GM18519 (cell line): ENCODE measurements at regions not wholly inside any gene's neighbourhood (a gene's known extent, or its start where the extent isn't known, plus 50 kb on each side); places are given as distances from the start of the nearest gene placed in this dataset.
"Not testable (repeated sequence)": the region's sequence is repeated elsewhere in the genome, so short reads cannot be mapped to it uniquely, and the experiment has no call there.

Source experiments
- ATAC-seq: cut with Tn5 transposase; IDR thresholded peaks from one replicate; pipeline ENCODE4 v1.9.1; 2021; ENCODE audit warnings: mild to moderate bottlenecking, moderate library complexity; ENCODE audit not compliant: unreplicated experiment, low FRiP score

DNA sequence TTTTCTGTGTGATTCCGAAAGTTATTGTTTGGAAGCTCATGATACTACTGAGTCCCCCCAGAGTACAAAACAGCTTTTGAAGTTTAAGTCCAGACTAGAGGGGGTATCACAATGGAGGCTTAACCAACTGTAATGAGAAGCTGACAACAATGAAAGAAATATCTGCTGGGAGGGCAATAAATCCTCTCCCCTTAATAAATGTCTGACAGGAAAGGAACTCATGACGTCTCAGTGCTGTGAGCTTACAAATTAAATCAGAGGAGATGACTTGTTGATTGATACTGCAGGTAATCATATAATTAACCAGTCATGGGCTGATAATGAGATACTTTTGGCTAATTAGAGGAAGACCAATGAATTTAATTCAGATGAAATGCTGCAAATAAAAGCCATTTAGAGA, 102.6 kb upstream of the WDR11 start:
- no peak for ATAC-seq

DNA sequence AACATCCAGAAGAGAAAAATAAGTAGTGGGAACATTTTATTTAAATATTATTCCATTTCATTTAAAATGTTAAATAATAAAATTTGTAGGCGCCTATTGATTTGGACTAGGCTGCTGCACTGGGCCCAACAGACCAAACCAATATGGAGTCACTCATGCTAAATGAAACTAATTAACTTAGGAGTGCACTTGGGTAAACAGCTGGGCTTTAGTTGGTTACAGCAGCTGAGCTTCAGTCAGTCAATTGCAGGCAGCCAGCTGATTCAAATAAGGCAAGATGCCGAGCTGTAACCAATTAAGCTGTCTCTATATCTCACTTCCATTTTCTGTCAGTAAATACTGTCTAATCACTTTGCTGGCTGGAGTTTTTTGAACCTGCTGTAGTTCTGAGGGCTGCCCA, 102.1 kb upstream of the WDR11 start:
- ATAC-seq: no peak

DNA sequence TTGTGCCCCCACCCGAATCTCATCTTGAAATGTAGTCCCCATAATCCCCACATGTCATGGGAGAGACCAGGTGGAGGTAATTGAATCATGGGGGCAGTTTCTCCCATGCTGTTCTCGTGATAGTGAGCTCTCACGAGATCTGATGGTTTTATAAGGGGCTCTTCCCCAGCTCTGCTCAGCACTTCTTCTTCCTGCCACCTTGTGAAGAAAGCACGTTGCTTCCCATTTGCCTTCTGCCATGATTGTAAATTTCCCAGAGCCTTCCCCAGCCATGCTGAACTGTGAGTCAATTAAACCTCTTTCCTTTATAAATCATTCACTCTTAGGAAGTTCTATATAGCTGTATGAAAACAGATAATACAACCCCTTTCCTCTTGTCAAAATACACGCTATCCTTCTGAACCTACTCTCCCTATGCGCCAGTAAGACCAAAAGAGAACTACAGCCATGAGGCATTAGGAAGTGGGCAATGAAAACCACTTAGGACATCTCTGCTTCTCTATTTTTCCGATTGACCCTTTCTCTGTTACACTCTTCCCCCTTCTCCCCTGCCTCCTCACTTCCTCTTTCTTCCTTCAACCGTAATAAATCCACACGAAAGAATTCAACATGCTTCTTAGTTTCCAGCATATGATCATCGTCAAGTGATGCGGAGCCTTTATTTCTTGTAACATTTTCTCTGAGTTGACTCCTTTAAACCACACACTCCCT, 101.2 kb upstream of the WDR11 start:
- no peak for ATAC-seq

DNA sequence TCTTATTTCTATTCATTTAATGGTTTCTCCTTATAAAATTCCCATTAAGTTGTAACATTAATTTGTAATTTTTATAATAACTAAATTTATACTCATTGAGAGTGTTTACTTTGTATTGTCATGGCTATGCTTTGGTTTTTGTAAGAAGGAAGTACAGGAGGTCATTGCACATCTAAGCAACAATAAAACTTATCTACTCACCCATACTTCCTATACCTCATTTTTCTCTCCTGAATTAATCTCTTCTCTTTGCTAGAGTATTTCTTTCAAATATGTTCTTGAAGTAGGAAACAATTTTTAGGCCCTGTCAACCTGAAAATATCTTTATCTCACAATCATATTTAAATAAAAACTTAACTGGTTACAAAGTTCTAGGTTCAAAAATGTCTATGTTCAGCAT, 95.4 kb upstream of the WDR11 start:
- no peak for ATAC-seq

DNA sequence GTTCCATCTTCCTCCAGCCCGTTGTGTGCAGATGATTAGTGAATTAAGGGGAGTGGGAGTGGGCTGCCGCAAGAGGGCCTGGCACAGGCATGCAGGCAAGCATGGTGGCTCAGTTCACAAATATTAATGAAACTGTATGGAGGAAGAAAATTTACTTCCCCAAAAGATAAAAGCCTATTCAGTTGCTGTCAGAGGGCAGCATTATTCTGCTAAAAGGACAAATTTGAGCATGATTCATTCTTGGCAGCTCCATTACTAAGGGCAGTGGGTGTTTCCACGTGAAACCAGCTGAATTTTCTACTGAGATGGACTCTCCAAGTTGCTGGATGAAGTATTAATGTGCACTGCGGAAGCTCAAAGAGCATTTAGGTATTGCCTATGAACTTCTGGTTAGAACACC, 90.9 kb upstream of the WDR11 start:
- no peak for ATAC-seq

DNA sequence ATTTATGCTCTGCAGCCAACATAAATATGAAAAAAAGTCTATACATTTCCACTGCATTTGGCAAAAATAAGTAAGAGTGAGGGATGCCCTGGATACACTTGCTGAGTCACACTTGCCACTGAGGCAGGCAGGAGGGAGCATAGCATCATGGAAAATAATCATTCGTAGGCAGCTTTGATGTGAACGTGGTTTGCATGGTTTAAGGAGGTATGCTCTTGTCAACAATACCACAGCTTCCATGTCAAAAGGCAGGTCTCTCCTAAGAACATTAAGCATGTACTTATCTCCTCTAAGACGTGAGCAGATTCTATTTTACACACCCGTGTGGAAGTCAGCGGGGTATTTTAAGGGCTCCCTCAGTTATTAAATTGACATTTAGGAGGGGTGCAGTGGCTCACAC, 89.2 kb upstream of the WDR11 start:
- ATAC-seq: no peak

DNA sequence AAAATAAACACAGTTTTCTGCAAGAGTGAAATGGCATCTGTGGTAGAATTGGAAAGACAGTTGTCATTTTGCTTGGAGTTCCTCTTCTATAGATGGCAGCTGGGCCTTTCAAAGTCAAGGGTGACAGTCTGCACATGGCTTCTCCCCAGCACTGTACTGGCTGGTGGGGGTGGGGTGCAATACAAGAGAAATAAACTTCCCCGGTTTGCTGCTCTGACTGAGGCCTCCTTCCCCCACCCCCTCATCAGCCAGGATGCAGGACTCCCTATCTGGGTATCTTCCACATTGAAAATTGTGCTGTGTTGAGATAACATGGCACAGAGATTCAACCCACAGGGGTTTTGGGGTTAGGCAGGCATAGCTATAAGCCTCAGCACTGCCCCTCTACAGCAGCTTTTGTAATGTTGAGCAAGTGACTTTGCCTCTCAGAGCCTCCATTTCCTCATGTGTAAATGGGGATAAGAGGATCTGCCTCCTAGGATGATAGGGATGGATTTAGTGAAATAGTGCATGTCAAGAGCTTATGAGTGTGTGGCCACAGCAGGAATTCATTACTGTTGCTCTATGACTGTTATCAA, 85.8 kb upstream of the WDR11 start:
- ATAC-seq: no peak

DNA sequence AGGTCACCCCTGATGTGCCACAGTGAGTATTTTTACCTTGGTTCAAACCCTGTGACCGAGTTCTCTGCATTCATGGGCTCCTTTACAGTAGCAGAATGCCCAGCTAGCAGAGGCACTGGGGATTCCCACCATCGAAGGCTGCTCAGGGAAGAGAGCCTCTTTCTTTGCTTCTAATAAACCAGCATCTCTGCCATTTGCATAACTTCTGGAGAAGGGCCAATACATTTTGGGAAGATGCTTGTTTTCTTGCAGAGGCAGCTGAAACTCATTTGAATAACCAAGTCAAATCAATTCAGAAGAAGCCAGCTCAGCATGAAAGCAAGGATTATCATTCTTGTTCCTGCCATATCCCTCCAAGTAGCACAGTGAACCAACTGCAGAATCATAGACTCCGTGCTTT, 82.9 kb upstream of the WDR11 start:
- ATAC-seq: no peak

DNA sequence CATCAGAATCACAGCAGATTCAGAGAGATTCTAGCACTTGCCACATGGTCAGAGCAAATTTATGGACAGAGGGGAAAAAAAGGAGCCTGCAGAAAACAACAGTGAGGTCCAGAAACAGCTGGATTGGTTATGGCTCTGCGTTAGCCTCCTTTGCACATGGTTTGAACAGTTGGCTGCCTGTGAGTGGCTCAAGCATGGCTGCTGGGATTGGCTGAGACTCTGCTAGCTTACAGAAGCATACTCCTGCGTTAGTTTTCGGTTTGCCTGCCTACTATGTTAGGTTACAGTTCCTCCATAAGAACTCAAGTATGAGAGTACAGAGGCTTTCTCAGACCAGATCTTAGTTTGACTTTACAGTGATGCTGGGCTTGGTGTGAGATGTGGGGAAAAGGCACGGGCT, 80.7 kb upstream of the WDR11 start:
- no peak for ATAC-seq

DNA sequence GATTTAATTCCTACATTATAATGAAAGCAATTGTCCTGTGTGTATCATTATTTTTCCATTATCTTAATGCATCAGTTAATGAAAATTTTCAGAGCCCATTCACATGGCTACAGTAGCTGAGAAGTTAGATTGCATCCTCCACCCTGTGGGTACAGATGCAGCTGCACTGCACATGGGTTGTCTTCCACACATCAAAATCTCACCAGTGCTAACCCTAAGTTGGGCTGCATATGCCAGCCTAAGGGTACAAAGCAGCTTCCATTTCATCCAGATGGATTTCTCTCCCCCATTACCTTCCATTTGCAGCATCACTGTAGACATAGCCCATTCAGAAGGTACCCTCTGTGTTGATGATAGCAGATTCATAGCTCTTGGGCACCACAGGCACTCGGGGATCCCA, 74.7 kb upstream of the WDR11 start:
- no peak for ATAC-seq

DNA sequence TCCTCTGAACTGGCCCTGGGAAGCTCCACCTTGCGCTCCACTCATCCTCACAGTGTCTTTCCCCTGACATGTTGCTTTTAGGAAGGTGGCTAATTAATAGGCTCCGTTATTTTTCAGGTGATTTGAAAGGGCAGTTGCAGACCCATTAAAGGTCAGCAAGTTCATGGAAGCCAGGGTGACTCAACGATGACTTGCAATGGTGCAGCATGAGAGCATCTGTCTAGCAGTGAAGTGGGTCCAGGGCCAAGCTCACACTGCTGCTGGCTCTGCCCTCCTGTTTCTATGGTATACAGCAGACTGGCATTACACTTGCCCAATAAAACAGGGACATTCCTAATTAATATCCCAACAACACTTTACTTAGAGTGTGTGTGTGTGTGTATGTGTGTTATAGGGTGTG, 68.8 kb upstream of the WDR11 start:
- ATAC-seq: no peak

DNA sequence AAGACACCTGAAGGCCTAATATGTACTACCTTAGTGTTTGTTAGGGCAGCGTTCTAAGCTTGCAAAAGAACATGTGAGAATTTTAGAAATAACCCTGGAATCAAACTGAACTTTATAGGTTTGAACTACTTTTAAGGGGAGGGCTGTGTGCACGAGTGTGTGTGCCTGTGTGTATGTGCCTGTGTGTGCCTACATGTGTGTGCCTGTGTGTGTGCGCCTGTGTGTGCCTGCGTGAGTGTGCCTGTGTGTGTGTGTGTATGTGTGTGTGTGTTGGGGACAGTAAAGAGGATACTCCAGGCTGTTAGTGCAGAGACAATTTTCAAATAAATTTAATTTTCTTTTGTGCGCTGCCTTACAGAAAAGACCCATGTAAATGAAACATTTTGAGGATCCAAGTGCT, 68.1 kb upstream of the WDR11 start:
- ATAC-seq: no peak

DNA sequence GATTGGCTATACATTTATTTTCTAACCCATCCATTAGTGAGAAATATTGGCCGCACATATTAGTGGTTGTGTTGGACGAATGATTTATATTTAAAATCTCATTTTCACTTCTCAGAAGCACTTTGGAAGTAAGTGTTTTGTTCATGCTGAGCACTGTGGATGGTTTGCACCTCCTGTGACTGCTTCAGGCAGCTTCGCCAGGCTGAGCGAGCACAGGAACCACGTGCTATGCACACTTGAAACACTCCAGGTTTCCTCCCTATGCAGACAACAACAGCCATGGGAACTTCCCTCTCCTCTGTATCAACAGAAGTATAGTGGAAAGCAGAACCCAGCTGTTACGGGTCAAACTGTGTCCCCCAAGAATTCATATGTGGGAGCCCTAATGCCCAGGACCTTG, 67.3 kb upstream of the WDR11 start:
- no peak for ATAC-seq

DNA sequence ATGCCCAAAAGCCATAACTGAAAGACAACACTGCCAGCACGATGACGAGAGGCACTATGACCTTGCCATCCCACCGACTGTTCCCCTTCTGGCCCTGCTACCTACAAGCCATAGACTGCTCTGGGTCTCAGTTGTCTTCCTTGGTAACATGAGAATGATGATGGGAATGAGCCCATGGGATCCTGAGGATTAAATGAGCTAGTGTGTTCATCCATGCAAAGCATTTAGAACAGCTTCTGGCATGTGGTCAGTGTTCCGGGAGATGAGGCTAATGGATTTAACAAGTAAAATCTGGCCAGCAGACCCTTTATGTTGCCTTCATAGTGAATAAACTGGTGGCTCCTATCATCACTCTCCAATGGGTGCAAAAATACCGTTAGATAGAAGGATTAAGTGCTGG, 62.4 kb upstream of the WDR11 start:
- ATAC-seq: no peak

DNA sequence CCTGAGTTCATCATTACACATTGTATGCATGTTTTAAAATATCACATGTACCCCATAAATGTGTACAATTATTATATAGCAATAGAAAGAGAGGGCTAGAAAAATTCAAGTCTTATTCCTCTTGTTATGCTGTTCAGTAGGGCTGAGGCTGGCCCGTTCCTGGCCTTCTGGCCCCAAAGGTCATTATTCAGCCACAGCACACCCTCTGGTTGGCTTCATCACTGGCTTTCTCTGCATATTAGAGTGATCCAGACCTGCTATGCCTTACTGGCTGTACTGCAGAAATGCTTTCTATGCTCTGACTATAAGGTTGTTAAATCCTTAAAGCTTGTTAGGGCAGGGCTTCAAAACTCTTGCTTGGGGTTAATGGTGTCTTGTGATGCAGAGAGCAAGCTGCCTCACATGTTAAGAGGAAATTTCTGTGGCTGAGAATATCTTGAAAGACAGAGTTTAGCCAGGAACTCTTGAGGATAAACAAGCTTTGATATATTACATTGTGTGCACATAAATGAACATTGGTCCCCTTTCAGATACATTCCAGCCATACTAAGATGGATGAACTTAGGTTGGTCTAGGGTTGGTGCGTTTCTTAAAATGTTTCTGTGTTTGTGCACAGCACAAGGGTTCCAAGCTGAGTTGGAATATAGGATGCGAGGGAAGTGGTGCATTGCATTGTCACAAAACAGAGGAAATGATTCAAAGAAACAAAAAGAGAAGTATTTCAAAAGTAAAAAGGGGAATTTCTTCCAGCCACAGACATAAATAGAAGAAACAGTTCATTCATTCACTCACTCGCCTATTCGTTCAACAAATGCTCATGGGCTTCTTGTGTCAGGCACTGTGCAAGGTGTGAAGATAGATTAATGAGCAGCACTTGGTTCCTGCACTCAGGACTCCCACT, 61.6 kb upstream of the WDR11 start:
- no peak for ATAC-seq

DNA sequence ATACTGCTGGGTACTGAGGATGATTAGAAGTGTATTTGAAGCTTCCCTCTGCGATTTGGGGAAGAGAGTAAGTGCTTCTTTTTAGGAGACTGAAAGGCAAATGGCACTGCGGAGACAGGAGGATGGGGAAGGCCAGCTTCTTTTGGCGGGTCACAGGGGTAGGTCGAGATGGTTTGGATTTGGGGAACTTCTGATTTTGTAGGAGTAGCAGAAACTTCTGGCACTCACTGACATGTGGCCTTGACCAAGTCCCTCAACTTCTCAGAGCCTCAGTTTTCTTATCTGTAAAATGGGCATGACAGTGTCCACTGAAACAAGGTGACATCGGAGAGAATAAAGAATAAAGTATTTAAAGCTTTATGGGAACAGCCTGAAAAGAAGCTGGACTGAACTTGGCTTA, 59.8 kb upstream of the WDR11 start:
- no peak for ATAC-seq

DNA sequence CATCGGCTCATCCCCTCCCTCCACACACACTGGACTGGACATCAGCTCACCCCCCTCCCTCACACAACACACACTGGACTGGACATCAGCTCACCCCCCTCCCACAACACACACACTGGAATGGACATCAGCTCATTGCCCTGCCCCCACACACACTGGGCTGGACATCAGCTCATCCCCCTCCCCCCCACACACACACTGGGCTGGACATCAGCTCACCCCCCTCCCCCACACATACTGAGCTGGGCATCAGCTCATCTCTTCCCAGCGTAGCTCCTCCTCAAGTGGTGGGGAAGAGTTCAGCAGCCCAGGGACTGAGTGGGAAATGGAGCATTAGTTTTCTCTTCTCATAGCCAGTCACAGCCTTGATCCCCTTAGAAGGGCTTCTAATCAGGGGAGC, 58.1 kb upstream of the WDR11 start:
- no peak for ATAC-seq

DNA sequence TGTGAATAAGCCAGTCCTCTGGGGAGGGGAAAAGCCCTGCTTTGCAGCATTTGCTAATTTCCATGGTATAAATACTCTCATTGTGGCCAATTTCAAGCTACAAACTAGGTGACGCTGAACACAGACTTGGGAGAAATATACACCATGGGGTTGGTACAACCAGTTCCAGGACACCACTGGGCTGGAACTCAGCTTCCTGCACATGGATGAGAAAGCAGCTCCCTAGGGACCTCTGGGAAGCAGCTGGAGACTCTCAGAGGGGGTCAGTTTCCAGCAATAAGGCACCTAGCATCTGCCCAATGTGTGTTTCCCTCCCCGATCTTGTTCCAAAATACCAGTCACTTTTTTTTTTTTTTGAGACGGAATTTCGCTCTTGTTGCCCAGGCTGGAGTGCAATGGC, 56.8 kb upstream of the WDR11 start:
- no peak for ATAC-seq

DNA sequence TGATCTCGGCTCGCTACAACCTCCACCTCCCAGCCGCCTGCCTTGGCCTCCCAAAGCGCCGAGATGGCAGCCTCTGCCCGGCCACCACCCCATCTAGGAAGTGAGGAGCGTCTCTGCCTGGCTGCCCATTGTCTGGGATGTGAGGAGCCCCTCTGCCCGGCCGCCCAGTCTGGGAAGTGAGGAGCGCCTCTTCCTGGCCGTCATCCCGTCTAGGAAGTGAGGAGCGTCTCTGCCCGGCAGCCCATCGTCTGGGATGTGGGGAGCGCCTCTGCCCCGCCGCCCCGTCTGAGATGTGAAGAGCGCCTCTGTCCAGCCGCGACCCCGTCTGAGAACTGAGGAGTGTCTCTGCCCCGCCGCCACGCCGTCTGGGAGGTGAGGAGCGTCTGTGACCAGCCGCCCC, 52.9 kb upstream of the WDR11 start:
- ATAC-seq: not testable (repeated sequence)

DNA sequence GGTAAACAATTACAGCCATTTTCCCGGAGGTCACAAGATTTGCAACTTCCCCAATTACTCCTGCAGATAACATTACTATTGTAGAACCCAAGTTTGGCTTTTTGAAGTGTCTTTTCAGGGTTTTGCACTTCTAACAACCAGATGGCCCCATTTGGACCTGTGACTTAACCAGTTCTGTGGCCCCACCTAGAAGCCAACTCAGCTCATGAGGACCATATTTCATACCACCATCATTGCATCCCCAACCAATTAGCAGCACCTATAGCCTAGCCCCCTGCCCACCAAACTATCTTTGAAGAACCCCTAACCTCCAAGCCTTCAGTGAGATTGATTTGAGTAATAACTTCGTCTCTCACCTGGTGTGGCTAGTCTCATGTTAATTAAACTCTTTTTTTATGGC, 51.3 kb upstream of the WDR11 start:
- ATAC-seq: no peak

DNA sequence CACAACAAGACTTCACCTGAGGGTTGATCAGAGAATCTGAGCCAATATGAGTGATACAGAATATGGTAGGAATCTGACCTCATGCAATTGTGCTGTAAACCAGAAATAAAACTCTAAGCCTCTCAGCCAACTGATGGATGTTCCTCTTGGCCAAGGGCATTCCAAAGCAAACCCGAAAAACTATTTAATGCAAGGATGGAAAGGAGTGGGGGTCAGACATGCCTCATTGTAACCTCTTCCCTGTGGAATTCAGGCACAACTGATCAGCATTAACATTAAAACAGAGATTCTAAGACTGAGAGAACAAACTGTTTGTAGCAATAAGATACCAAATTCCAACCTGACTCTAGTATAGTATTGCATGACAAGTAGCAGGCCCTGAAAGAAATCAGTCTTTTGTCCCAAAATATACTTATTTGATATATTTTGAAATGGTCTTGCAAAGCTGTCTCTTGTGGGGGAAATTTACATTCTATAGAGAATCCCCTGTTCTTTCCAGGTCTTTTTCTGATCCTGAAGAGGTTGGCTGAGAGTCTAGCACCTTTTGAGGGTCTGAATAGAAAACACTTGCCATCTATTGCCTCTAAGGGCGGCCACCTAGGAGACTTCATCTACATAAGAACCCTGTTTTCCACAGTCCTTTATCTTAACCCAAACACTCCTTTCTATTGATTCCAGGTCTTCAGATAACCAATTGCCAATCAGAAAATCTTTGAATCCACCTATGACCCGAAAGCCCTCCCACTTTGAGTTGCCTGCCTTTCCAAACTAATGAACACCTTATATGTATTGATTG, 50.4 kb upstream of the WDR11 start:
- ATAC-seq: no peak
